ENCODE measurements at regions not wholly inside any gene's neighbourhood (a gene's known extent, or its start where the extent isn't known, plus 50 kb on each side); places are given as distances from the start of the nearest gene placed in this dataset.

- TF ChIP-seq POLR2A (IDR thresholded peaks at IDR 0.05): no peak
- TF ChIP-seq, protein P1, sequence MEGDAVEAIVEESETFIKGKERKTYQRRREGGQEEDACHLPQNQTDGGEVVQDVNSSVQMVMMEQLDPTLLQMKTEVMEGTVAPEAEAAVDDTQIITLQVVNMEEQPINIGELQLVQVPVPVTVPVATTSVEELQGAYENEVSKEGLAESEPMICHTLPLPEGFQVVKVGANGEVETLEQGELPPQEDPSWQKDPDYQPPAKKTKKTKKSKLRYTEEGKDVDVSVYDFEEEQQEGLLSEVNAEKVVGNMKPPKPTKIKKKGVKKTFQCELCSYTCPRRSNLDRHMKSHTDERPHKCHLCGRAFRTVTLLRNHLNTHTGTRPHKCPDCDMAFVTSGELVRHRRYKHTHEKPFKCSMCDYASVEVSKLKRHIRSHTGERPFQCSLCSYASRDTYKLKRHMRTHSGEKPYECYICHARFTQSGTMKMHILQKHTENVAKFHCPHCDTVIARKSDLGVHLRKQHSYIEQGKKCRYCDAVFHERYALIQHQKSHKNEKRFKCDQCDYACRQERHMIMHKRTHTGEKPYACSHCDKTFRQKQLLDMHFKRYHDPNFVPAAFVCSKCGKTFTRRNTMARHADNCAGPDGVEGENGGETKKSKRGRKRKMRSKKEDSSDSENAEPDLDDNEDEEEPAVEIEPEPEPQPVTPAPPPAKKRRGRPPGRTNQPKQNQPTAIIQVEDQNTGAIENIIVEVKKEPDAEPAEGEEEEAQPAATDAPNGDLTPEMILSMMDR (IDR thresholded peaks at IDR 0.05): no peak
Observed at GRCh38 chr5:121572061-121572460, 279.6 kb upstream of the FTMT start.

Measured in sigmoid colon (tissue), 3 donors.